Peyer's patch (tissue), 4 donors: ENCODE measurements at regions not wholly inside any gene's neighbourhood (a gene's known extent, or its start where the extent isn't known, plus 50 kb on each side); places are given as distances from the start of the nearest gene placed in this dataset.

Experiments
- POLR2A ChIP-seq, 2 donors: fragments of 450-650 bp; IDR thresholded peaks; one replicate each; pipeline ENCODE4 v1.5.1; 2017; ENCODE audit warnings: antibody characterized with exemption in 2 of 2, mild to moderate bottlenecking in 2 of 2, moderate library complexity in 2 of 2
- TF ChIP-seq, protein P1 (sequence below), 6 experiments: fragments of 450-650 bp in 4 of 6; fragments of 200-600 bp in 2 of 6; sonication (generic) in 1 of 6; IDR thresholded peaks; one replicate each; pipeline ENCODE4 v1.5.1; 2017 to 2019; ENCODE audit warnings: antibody characterized with exemption in 6 of 6, mild to moderate bottlenecking in 3 of 6, moderate library complexity in 1 of 6

DNA sequence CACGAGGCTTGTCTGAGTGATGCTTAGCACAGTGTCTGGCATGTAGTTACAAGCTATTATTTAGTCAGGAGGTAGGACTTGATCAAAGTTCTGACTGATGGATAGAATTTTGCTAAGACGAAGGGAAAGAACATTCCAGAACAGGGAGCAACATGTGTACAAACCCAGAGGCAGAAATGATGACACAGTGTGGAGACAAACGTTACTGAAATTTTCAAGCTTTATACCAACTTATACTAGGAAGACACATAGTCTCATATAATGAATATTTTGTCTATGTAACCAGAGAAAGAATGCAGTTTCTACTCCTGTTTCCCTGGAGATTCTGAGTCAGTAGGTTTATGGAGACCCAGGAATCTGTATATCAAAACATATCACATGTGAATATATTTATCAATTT lies 123.4 kb downstream of the FAM124B start:
- TF ChIP-seq, protein P1, sequence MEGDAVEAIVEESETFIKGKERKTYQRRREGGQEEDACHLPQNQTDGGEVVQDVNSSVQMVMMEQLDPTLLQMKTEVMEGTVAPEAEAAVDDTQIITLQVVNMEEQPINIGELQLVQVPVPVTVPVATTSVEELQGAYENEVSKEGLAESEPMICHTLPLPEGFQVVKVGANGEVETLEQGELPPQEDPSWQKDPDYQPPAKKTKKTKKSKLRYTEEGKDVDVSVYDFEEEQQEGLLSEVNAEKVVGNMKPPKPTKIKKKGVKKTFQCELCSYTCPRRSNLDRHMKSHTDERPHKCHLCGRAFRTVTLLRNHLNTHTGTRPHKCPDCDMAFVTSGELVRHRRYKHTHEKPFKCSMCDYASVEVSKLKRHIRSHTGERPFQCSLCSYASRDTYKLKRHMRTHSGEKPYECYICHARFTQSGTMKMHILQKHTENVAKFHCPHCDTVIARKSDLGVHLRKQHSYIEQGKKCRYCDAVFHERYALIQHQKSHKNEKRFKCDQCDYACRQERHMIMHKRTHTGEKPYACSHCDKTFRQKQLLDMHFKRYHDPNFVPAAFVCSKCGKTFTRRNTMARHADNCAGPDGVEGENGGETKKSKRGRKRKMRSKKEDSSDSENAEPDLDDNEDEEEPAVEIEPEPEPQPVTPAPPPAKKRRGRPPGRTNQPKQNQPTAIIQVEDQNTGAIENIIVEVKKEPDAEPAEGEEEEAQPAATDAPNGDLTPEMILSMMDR (IDR thresholded peaks at IDR 0.05): no peak
- TF ChIP-seq POLR2A (IDR thresholded peaks at IDR 0.05): no peak
